DOHH2 (cell line): ENCODE measurements at regions not wholly inside any gene's neighbourhood (a gene's known extent, or its start where the extent isn't known, plus 50 kb on each side); places are given as distances from the start of the nearest gene placed in this dataset.

Experiments
- H3F3A ChIP-seq: fragments of 200-600 bp; sonication (generic), shearing (Covaris generic); 2 replicates; pipeline ENCODE4 v1.6.0; 2016; ENCODE audit warnings: antibody characterized with exemption, mild to moderate bottlenecking; ENCODE audit not compliant: control insufficient read depth, insufficient read depth
- H3K27ac ChIP-seq: fragments of 200-600 bp; sonication (generic); 2 replicates; pipeline ENCODE4 v1.5.1; 2014; ENCODE audit warnings: low read depth, mild to moderate bottlenecking, low read length, moderate library complexity
- H3K27me3 ChIP-seq: fragments of 200-600 bp; sonication (generic); 2 replicates; pipeline ENCODE4 v1.6.1; 2014; ENCODE audit warnings: mild to moderate bottlenecking, low read length, mixed read lengths; ENCODE audit not compliant: control insufficient read depth
- H3K36me3 ChIP-seq: fragments of 200-600 bp; sonication (generic); 2 replicates; pipeline ENCODE4 v1.6.1; 2014; ENCODE audit warnings: mild to moderate bottlenecking, low read length, moderate library complexity, mixed read lengths; ENCODE audit not compliant: control insufficient read depth
- H3K4me1 ChIP-seq: fragments of 200-600 bp; sonication (generic); 2 replicates; pipeline ENCODE4 v1.6.1; 2014; ENCODE audit warnings: mild to moderate bottlenecking, low read length, mixed read lengths; ENCODE audit not compliant: control insufficient read depth
- H3K4me2 ChIP-seq: fragments of 200-600 bp; sonication (generic); 2 replicates; pipeline ENCODE4 v1.6.0; 2014; ENCODE audit warnings: mild to moderate bottlenecking, low read length, moderate library complexity
- H3K4me3 ChIP-seq: fragments of 200-600 bp; sonication (generic); 2 replicates; pipeline ENCODE4 v1.5.1; 2014; ENCODE audit warnings: mild to moderate bottlenecking, low read length, mixed read lengths
- H3K79me2 ChIP-seq: fragments of 200-600 bp; sonication (generic); 2 replicates; pipeline ENCODE4 v1.6.1; 2014; ENCODE audit warnings: mild to moderate bottlenecking, low read length, mixed read lengths; ENCODE audit not compliant: control insufficient read depth
- H3K9me2 ChIP-seq: fragments of 200-600 bp; sonication (generic); replicated peaks from 2 replicates; pipeline ENCODE4 v1.6.1; 2014; ENCODE audit warnings: mild to moderate bottlenecking, low read length, mixed read lengths; ENCODE audit not compliant: control insufficient read depth
- H3K9me3 ChIP-seq: fragments of 200-600 bp; sonication (generic); 2 replicates; pipeline ENCODE4 v1.6.1; 2014; ENCODE audit warnings: antibody characterized with exemption, low read length, mixed read lengths; ENCODE audit not compliant: control insufficient read depth, insufficient read depth
- H4K20me1 ChIP-seq: fragments of 200-600 bp; sonication (generic); 2 replicates; pipeline ENCODE4 v1.6.0; 2014; ENCODE audit warnings: low read depth, mild to moderate bottlenecking, antibody characterized with exemption, low read length, moderate library complexity; ENCODE audit not compliant: control insufficient read depth, insufficient read depth
- CTCF ChIP-seq: fragments of 200-600 bp; sonication (generic); IDR thresholded peaks from one replicate; pipeline ENCODE4 v1.5.1; 2014; ENCODE audit warnings: antibody characterized with exemption, mild to moderate bottlenecking, low read depth, low read length; ENCODE audit not compliant: poor library complexity, severe bottlenecking
- EZH2phosphoT487 ChIP-seq: fragments of 200-600 bp; sonication (generic); IDR thresholded peaks from 2 replicates; pipeline ENCODE4 v1.6.1; 2017; ENCODE audit warnings: borderline replicate concordance, mild to moderate bottlenecking, antibody characterized with exemption, low read length, moderate library complexity, mixed read lengths

GRCh38 chr3:106734712-106735111 lies 642.5 kb upstream of the CCDC54 start:
- H3K4me2 ChIP-seq, result no peak overlapping the region
- TF ChIP-seq EZH2phosphoT487 (no peak), CTCF (no peak)
- H3K4me1 ChIP-seq, result no peaks in the 10 kb centered on the region

GRCh38 chr3:106737265-106737664 lies 640.0 kb upstream of the CCDC54 start:
- TF ChIP-seq CTCF (no peak), EZH2phosphoT487 (no peak)
- no peaks in the 10 kb centered on the region for H3K4me1 ChIP-seq
- H3K9me2 ChIP-seq, result no peaks in the 10 kb centered on the region
- no peaks in the 10 kb centered on the region for H3F3A ChIP-seq
- no peaks in the 10 kb centered on the region for H3K27me3 ChIP-seq
- H3K9me3 ChIP-seq, result no peaks in the 10 kb centered on the region
- H3K4me2 ChIP-seq, result no peak overlapping the region
- H3K79me2 ChIP-seq, result no peaks in the 10 kb centered on the region
- H3K36me3 ChIP-seq, result no peaks in the 10 kb centered on the region
- H3K4me3 ChIP-seq, result no peak overlapping the region
- H3K27ac ChIP-seq, result no peak overlapping the region
- H4K20me1 ChIP-seq, result no peaks in the 10 kb centered on the region

More at GRCh38 chr3:106734712-106735111, 642.5 kb upstream of the CCDC54 start:
- Histone ChIP-seq H3K79me2 (no peaks in the 10 kb centered on the region), H3K9me2 (no peaks in the 10 kb centered on the region), H3K9me3 (no peaks in the 10 kb centered on the region), H3F3A (no peaks in the 10 kb centered on the region), H3K4me3 (no peak overlapping the region), H3K27me3 (no peaks in the 10 kb centered on the region), H4K20me1 (no peaks in the 10 kb centered on the region), H3K27ac (no peak overlapping the region), H3K36me3 (no peaks in the 10 kb centered on the region)

- no peaks in the 10 kb centered on the region for H3K9me3 ChIP-seq
- TF ChIP-seq CTCF (no peak), EZH2phosphoT487 (no peak)
- H3K27me3 ChIP-seq, result no peaks in the 10 kb centered on the region
- no peaks in the 10 kb centered on the region for H4K20me1 ChIP-seq
- no peaks in the 10 kb centered on the region for H3K36me3 ChIP-seq
- H3F3A ChIP-seq, result no peaks in the 10 kb centered on the region
- H3K4me3 ChIP-seq, result no peak overlapping the region
- no peak overlapping the region for H3K4me2 ChIP-seq
- no peaks in the 10 kb centered on the region for H3K9me2 ChIP-seq
- no peak overlapping the region for H3K27ac ChIP-seq
- H3K79me2 ChIP-seq, result no peaks in the 10 kb centered on the region
- H3K4me1 ChIP-seq, result no peaks in the 10 kb centered on the region
These were observed 637.1 kb upstream of the CCDC54 start for GRCh38 chr3:106740116-106740515.
